Lower lobe of right lung (tissue), 2 donors: ENCODE measurements at regions not wholly inside any gene's neighbourhood (a gene's known extent, or its start where the extent isn't known, plus 50 kb on each side); places are given as distances from the start of the nearest gene placed in this dataset.
"Not testable (repeated sequence)": the region's sequence is repeated elsewhere in the genome, so short reads cannot be mapped to it uniquely, and the experiment has no call there.

ENCODE experiments used
- ATAC-seq, 2 donors: fragments of 200-7000 bp; cut with Tn5 transposase; one replicate each; pipeline ENCODE4 v1.9.1; 2020 to 2022; ENCODE audit warnings: mild to moderate bottlenecking in 2 of 2, moderate library complexity in 2 of 2
- DNase-seq: peaks from one replicate; pipeline ENCODE4 v3.0.0-alpha.2; 2020
- H3K27ac ChIP-seq: fragments of 200-600 bp; one replicate; pipeline ENCODE4 v1.8.0; 2022
- H3K27me3 ChIP-seq: fragments of 200-600 bp; one replicate; pipeline ENCODE4 v1.8.0; 2022; ENCODE audit warnings: low read depth
- H3K36me3 ChIP-seq: fragments of 200-600 bp; one replicate; pipeline ENCODE4 v1.8.0; 2022; ENCODE audit warnings: mild to moderate bottlenecking
- H3K4me1 ChIP-seq: fragments of 200-600 bp; one replicate; pipeline ENCODE4 v1.8.0; 2022
- H3K4me3 ChIP-seq: fragments of 200-600 bp; one replicate; pipeline ENCODE4 v1.8.0; 2022; ENCODE audit warnings: mild to moderate bottlenecking
- H3K9me3 ChIP-seq: fragments of 200-600 bp; one replicate; pipeline ENCODE4 v1.8.0; 2022
- CTCF ChIP-seq: fragments of 200-600 bp; IDR thresholded peaks from one replicate; pipeline ENCODE4 v1.8.0; 2022; ENCODE audit warnings: antibody characterized with exemption, mild to moderate bottlenecking
- intact Hi-C: fragments of 100-400 bp; cut with DNase I; formaldehyde crosslinking; loops from one replicate; pipeline ENCODE4 v1.11.0; 2022
- donor health status: DM: no; HTN: yes; CAD: no; lungs with severe emphysema.

DNA sequence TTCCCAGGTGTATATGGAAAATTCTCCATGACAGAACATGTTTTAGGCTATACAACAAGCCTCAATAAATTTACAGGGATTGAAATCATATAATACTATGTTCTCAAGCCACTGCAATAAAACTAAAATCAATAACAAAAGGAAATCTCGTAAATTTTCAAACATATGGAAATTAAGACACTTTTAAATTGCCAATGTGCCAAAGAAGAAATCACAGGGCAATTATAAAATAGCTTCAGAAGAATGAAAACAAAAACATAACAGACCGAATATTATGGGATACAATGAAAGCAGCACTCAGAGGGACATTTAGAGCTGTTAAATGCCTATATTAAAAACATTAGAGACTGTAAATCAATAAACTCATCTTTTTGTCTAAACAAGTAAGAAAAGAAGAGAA, 555.7 kb upstream of the B3GAT1 start:
- Histone ChIP-seq H3K4me3 (no peak overlapping the region), H3K9me3 (no peaks in the 10 kb centered on the region), H3K27me3 (no peaks in the 10 kb centered on the region), H3K36me3 (no peaks in the 10 kb centered on the region), H3K4me1 (no peaks in the 10 kb centered on the region), H3K27ac (no peak overlapping the region)
- DNase-seq, result no peak
- no peak for ATAC-seq
- TF ChIP-seq CTCF, result no peak
- intact Hi-C loops, result no loop called here

- H3K4me3 ChIP-seq, H3K4me1 ChIP-seq, DNase-seq, H3K9me3 ChIP-seq, ATAC-seq, H3K36me3 ChIP-seq, intact Hi-C loops, H3K27me3 ChIP-seq, H3K27ac ChIP-seq: not testable (repeated sequence)
Observed at GRCh38 chr11:134961386-134961785, 549.3 kb upstream of the B3GAT1 start.

- Histone ChIP-seq H3K36me3 (no peaks in the 10 kb centered on the region), H3K4me3 (no peak overlapping the region), H3K27me3 (no peaks in the 10 kb centered on the region), H3K4me1 (no peaks in the 10 kb centered on the region), H3K9me3 (no peaks in the 10 kb centered on the region), H3K27ac (no peak overlapping the region)
- ATAC-seq (no peak), DNase-seq (no peak)
- no peak for TF ChIP-seq CTCF
- intact Hi-C loops, result no loop called here
Observed at GRCh38 chr11:134958870-134959269, 546.8 kb upstream of the B3GAT1 start.

- Histone ChIP-seq H3K27me3 (no peaks in the 10 kb centered on the region), H3K27ac (no peak overlapping the region), H3K4me1 (no peaks in the 10 kb centered on the region), H3K36me3 (no peaks in the 10 kb centered on the region), H3K9me3 (no peaks in the 10 kb centered on the region), H3K4me3 (no peak overlapping the region)
- no peak for DNase-seq
- no peak for TF ChIP-seq CTCF
- no peak for ATAC-seq
- intact Hi-C loops, result no loop called here
Observed at GRCh38 chr11:134958336-134958640, 546.2 kb upstream of the B3GAT1 start.

GRCh38 chr11:134957540-134958335, 545.7 kb upstream of the B3GAT1 start:
- no peak for TF ChIP-seq CTCF
- no peak for ATAC-seq
- Histone ChIP-seq H3K27ac (no peak overlapping the region), H3K4me1 (no peaks in the 10 kb centered on the region), H3K9me3 (no peaks in the 10 kb centered on the region), H3K27me3 (no peaks in the 10 kb centered on the region), H3K4me3 (no peak overlapping the region), H3K36me3 (no peaks in the 10 kb centered on the region)
- no peak for DNase-seq
- intact Hi-C loops, result no loop called here

GRCh38 chr11:134956450-134957210, 544.6 kb upstream of the B3GAT1 start:
- Histone ChIP-seq H3K27ac (no peak overlapping the region), H3K36me3 (no peaks in the 10 kb centered on the region)
- TF ChIP-seq CTCF, result no peak

GRCh38 chr11:134955970-134956369, 543.9 kb upstream of the B3GAT1 start:
- H3K27me3 ChIP-seq, H3K4me1 ChIP-seq, ATAC-seq, H3K4me3 ChIP-seq, DNase-seq, H3K9me3 ChIP-seq, H3K27ac ChIP-seq, H3K36me3 ChIP-seq, intact Hi-C loops: not testable (repeated sequence)

More at GRCh38 chr11:134956450-134957210, 544.6 kb upstream of the B3GAT1 start:
- ATAC-seq, result no peak
- DNase-seq, result no peak
- no peak overlapping the region for H3K4me3 ChIP-seq
- H3K9me3 ChIP-seq, result no peaks in the 10 kb centered on the region
- H3K27me3 ChIP-seq, result no peaks in the 10 kb centered on the region
- intact Hi-C loops, result no loop called here
- no peaks in the 10 kb centered on the region for H3K4me1 ChIP-seq
